Activated T-helper 1 cell treated with anti-CD3 and anti-CD28 coated beads, Interleukin-12 subunit alpha, Interleukin-12 subunit beta, Interleukin-2, Interleukin-4 antibody, amounts not matched to agents 30 ng/mL and 10 ng/mL and 1 ng/mL, durations not matched to agents 14 hours and 24 hours and 36 hours (primary cell): ENCODE measurements at regions not wholly inside any gene's neighbourhood (a gene's known extent, or its start where the extent isn't known, plus 50 kb on each side); places are given as distances from the start of the nearest gene placed in this dataset.

ENCODE experiments used
- DNase-seq: peaks from one replicate; pipeline ENCODE4 v3.0.0; 2021; ENCODE audit warnings: low spot score
- H3K27ac Mint-ChIP-seq: one replicate; pipeline ENCODE4 v1.8.0; 2021; ENCODE audit warnings: mild to moderate bottlenecking, mixed read lengths
- H3K27me3 Mint-ChIP-seq: one replicate; pipeline ENCODE4 v1.8.0; 2022; ENCODE audit warnings: mild to moderate bottlenecking, moderate library complexity, mixed read lengths; ENCODE audit not compliant: insufficient read depth
- H3K36me3 Mint-ChIP-seq: one replicate; pipeline ENCODE4 v1.8.0; 2021; ENCODE audit warnings: low read depth, mixed read lengths
- H3K4me1 Mint-ChIP-seq: one replicate; pipeline ENCODE4 v1.8.0; 2021; ENCODE audit warnings: low read depth, mixed read lengths
- H3K4me3 Mint-ChIP-seq: one replicate; pipeline ENCODE4 v1.8.0; 2021; ENCODE audit warnings: mild to moderate bottlenecking, moderate library complexity, mixed read lengths
- H3K9me3 Mint-ChIP-seq: one replicate; pipeline ENCODE4 v1.8.0; 2021; ENCODE audit warnings: mixed read lengths
- intact Hi-C: fragments of 100-400 bp; cut with micrococcal nuclease; formaldehyde crosslinking; loops from one replicate; pipeline ENCODE4 v1.15.1; 2024

- Mint-ChIP-seq H3K27me3 (peaks cover 11% of the 10 kb centered on the region), H3K27ac (no peak overlapping the region), H3K9me3 (no peaks in the 10 kb centered on the region)
These were observed 356.6 kb downstream of the CASP12 start for GRCh38 chr11:104541701-104542100.

GRCh38 chr11:104538313-104538712 lies 359.9 kb downstream of the CASP12 start:
- Mint-ChIP-seq H3K4me1 (no peaks in the 10 kb centered on the region), H3K36me3 (no peaks in the 10 kb centered on the region), H3K4me3 (no peak overlapping the region), H3K9me3 (no peaks in the 10 kb centered on the region), H3K27ac (no peak overlapping the region), H3K27me3 (peaks cover 13% of the 10 kb centered on the region)
- DNase-seq: no peak
- intact Hi-C loops: no loop called here

More at GRCh38 chr11:104541701-104542100, 356.6 kb downstream of the CASP12 start:
- intact Hi-C loops: no loop called here
- H3K4me3 Mint-ChIP-seq: no peak overlapping the region
- H3K4me1 Mint-ChIP-seq: no peaks in the 10 kb centered on the region
- no peaks in the 10 kb centered on the region for H3K36me3 Mint-ChIP-seq
- no peak for DNase-seq

DNA sequence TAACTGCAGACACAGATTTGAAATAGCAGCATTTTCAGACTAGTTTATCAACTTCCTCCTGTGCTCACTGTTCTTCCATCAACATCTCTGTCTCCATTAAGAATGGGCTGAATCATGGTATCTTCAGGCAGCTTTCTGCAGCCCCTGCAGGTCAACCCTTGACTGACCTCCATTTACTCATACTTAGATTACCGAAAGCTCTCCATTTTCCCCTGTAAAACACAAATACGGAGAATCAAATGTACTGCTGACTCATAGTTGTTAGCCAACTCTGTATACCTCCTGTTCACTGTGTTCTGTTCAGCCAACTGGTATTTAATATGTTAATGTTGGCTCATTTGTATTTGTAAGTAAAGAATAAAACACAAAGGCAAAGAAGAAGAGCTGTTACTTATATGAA lies 364.0 kb downstream of the CASP12 start:
- Mint-ChIP-seq H3K36me3 (no peaks in the 10 kb centered on the region), H3K27me3 (peaks cover 10% of the 10 kb centered on the region), H3K9me3 (no peaks in the 10 kb centered on the region), H3K4me1 (no peaks in the 10 kb centered on the region), H3K27ac (no peak overlapping the region), H3K4me3 (no peak overlapping the region)
- DNase-seq: no peak
- intact Hi-C loops: no loop called here

- H3K4me1 Mint-ChIP-seq: no peaks in the 10 kb centered on the region
- intact Hi-C loops: loop anchor here (1.0 to 2.0 kb wide), 2 partner anchors 469 to 1331 kb away; no protein-coding TSS in a partner anchor
- H3K36me3 Mint-ChIP-seq: no peaks in the 10 kb centered on the region
- no peak overlapping the region for H3K27ac Mint-ChIP-seq
- no peak for DNase-seq
- H3K27me3 Mint-ChIP-seq: peaks cover 6% of the 10 kb centered on the region
- H3K4me3 Mint-ChIP-seq: no peak overlapping the region
- H3K9me3 Mint-ChIP-seq: no peaks in the 10 kb centered on the region
These were observed 366.4 kb downstream of the CASP12 start for GRCh38 chr11:104531894-104532293.

DNA sequence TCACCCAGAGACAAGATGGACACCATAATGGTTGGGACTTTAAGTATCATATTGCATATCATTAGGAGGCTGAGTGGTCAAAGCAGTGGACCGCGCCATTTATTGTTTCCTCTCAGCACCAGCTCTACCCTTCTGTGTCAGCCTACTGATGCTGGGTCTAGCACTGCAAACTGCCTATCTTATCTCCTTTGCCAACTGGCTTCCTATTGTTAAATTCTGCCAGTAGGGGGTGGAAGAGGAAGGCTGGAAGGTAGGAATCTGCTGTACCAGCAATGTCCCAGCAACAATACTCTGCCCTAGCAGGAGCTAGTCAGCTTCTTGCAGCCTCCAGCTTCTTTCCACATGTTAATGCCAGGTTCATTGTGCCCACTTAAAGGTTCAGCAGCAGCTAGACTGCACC lies 367.1 kb upstream of the PDGFD start:
- no peaks in the 10 kb centered on the region for H3K9me3 Mint-ChIP-seq
- H3K4me1 Mint-ChIP-seq: no peaks in the 10 kb centered on the region
- H3K27ac Mint-ChIP-seq: no peak overlapping the region
- no peak overlapping the region for H3K4me3 Mint-ChIP-seq
- DNase-seq: no peak
- no peaks in the 10 kb centered on the region for H3K36me3 Mint-ChIP-seq
- peaks cover 2% of the 10 kb centered on the region for H3K27me3 Mint-ChIP-seq
- intact Hi-C loops: loop anchor here (1.0 to 2.0 kb wide), 2 partner anchors 470 to 1332 kb away; no protein-coding TSS in a partner anchor

DNA sequence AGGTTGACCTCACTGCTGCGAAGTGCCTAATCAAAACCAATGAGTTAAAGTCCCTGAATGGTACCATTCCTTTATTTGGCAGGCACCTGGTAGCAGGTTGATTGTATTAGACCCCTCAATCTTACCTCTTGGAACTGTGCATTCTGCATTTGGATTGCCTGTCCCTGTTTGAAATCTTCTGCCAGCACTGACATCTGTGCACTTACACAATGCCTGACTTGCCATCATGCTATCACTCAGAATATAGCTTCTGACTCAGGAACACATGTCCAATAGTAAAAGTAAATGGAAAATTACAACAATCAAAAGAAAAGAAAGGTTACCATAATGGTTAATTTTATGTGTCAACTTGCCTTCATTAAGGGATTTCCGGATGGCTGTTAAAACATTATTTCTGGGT lies 366.0 kb upstream of the PDGFD start:
- intact Hi-C loops: loop anchor here (2.0 kb wide), 1 partner anchor 1333 kb away; no protein-coding TSS in a partner anchor
- Mint-ChIP-seq H3K27me3 (peaks cover 2% of the 10 kb centered on the region), H3K36me3 (no peaks in the 10 kb centered on the region), H3K4me3 (no peak overlapping the region), H3K4me1 (no peaks in the 10 kb centered on the region), H3K27ac (no peak overlapping the region), H3K9me3 (no peaks in the 10 kb centered on the region)
- no peak for DNase-seq

DNA sequence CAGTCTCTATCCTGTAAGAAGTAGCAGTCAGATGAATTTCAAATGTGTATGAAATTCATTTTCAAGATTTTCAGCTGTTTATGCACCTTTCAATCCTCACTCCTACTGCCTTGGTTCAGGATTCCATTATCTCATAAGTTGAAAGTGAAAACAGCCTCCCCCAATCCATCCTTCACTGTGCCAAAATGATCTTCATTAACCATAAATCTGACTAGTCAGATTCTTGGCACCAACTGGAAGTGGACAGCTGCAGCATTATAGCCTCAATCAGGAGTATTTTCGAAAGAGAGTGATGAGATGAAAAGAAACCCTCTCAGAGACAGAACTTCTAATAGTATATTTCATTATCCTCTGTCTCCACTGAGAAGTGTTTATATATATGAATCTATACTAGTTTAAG lies 365.3 kb upstream of the PDGFD start:
- H3K36me3 Mint-ChIP-seq: no peaks in the 10 kb centered on the region
- no peak overlapping the region for H3K27ac Mint-ChIP-seq
- peaks cover 2% of the 10 kb centered on the region for H3K27me3 Mint-ChIP-seq
- no peaks in the 10 kb centered on the region for H3K9me3 Mint-ChIP-seq
- DNase-seq: no peak
- intact Hi-C loops: no loop called here
- H3K4me3 Mint-ChIP-seq: no peak overlapping the region
- no peaks in the 10 kb centered on the region for H3K4me1 Mint-ChIP-seq

- Mint-ChIP-seq H3K4me3 (no peak overlapping the region), H3K36me3 (no peaks in the 10 kb centered on the region), H3K4me1 (no peaks in the 10 kb centered on the region), H3K9me3 (no peaks in the 10 kb centered on the region), H3K27ac (no peak overlapping the region), H3K27me3 (peaks cover 2% of the 10 kb centered on the region)
- intact Hi-C loops: no loop called here
- DNase-seq: no peak
These were observed 362.1 kb upstream of the PDGFD start for GRCh38 chr11:104526006-104526405.

DNA sequence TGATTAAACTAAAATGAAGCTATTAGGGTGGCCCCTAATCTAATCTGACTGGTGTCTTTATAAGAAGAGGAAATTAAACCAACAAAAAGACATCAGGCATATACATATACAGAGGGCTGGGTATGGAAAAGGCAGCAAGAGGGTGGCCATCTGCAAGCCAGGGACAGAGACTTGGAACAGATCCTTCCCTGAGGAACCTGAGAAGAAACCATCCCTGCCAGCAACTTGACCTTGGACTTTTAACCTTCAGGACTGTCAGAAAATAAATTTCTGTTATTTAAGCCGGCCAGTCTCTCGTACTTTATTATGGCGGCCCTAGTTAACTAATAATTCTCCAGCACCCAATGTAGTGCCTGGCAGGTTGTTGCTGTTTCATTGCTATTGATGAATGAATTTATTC lies 361.5 kb upstream of the PDGFD start:
- no peaks in the 10 kb centered on the region for H3K9me3 Mint-ChIP-seq
- H3K27me3 Mint-ChIP-seq: peaks cover 2% of the 10 kb centered on the region
- H3K27ac Mint-ChIP-seq: no peak overlapping the region
- intact Hi-C loops: no loop called here
- H3K4me1 Mint-ChIP-seq: no peaks in the 10 kb centered on the region
- DNase-seq: no peak
- H3K4me3 Mint-ChIP-seq: no peak overlapping the region
- H3K36me3 Mint-ChIP-seq: no peaks in the 10 kb centered on the region

DNA sequence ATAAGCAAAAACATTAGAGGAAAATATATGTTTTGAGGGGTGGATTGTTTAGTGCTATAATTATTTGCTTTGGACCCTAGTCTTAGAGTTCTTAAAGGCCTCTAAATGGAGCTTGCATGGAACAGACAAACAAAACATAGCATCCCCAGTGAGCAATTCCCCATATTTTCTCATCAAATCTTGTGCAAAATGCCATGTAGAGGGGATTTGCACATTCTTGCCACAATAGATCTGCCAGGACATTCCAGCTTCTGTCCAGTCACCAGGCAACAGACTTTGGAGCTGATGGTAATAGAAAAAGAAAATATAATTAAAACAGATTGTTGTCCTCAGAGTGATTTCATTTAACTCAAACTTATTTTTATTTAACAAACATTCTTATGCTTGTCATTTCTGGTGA lies 360.3 kb upstream of the PDGFD start:
- Mint-ChIP-seq H3K9me3 (no peaks in the 10 kb centered on the region), H3K36me3 (no peaks in the 10 kb centered on the region), H3K4me3 (no peak overlapping the region), H3K27ac (no peak overlapping the region), H3K4me1 (no peaks in the 10 kb centered on the region), H3K27me3 (no peaks in the 10 kb centered on the region)
- no peak for DNase-seq
- intact Hi-C loops: no loop called here

DNA sequence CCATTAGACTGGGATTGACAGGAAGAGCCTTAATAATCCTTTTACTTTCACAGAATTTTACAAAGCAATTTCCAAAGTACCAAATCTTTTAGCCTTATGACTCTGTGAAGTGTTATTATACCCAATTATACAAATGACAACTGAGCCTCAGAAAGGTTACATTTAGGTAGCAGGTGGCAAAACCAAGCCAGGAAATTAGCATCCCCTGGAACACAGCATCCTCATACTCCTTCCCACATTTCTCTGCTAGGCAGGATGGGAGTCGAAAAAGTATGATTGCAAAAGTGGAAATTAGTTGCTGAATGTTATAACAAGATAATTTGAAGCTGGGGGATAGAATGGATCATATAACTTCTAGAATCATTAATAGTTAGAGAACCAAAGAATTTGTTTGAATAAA lies 359.7 kb upstream of the PDGFD start:
- no peak overlapping the region for H3K27ac Mint-ChIP-seq
- intact Hi-C loops: no loop called here
- no peaks in the 10 kb centered on the region for H3K9me3 Mint-ChIP-seq
- DNase-seq: no peak
- no peaks in the 10 kb centered on the region for H3K27me3 Mint-ChIP-seq
- H3K36me3 Mint-ChIP-seq: no peaks in the 10 kb centered on the region
- no peaks in the 10 kb centered on the region for H3K4me1 Mint-ChIP-seq
- H3K4me3 Mint-ChIP-seq: no peak overlapping the region

- H3K27me3 Mint-ChIP-seq: no peaks in the 10 kb centered on the region
These were observed 358.7 kb upstream of the PDGFD start for GRCh38 chr11:104522650-104523049.

GRCh38 chr11:104522123-104522522 lies 358.2 kb upstream of the PDGFD start:
- Mint-ChIP-seq H3K27me3 (no peaks in the 10 kb centered on the region), H3K9me3 (no peaks in the 10 kb centered on the region), H3K4me1 (no peaks in the 10 kb centered on the region), H3K27ac (no peak overlapping the region), H3K36me3 (no peaks in the 10 kb centered on the region), H3K4me3 (no peak overlapping the region)
- no peak for DNase-seq
- intact Hi-C loops: no loop called here

More at GRCh38 chr11:104522650-104523049, 358.7 kb upstream of the PDGFD start:
- H3K4me3 Mint-ChIP-seq: no peak overlapping the region
- no peaks in the 10 kb centered on the region for H3K4me1 Mint-ChIP-seq
- no peaks in the 10 kb centered on the region for H3K36me3 Mint-ChIP-seq
- no peaks in the 10 kb centered on the region for H3K9me3 Mint-ChIP-seq
- intact Hi-C loops: no loop called here
- no peak overlapping the region for H3K27ac Mint-ChIP-seq
- no peak for DNase-seq

DNA sequence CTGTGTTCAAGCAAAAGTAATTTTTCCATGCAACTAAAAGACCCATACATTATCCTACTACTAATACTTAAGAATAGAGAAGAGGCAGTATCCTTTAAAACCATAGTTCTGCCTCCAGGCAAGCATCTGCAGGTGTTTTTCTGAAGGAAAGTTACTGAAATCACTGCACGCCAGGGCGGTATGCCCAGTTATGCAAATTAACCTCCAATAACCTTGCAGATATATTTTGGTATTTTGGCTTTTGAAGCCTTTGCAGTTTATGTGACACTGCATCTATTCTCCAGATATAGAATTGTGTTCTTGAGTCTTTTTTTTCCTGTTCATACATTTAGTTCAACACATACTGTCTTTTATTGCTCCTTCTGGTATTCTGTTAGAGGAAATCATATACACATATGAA lies 346.2 kb upstream of the PDGFD start:
- Mint-ChIP-seq H3K9me3 (no peaks in the 10 kb centered on the region), H3K27ac (no peak overlapping the region), H3K36me3 (no peaks in the 10 kb centered on the region), H3K27me3 (no peaks in the 10 kb centered on the region), H3K4me1 (no peaks in the 10 kb centered on the region), H3K4me3 (no peak overlapping the region)
- DNase-seq: no peak
- intact Hi-C loops: no loop called here
